ENCODE measurements at regions not wholly inside any gene's neighbourhood (a gene's known extent, or its start where the extent isn't known, plus 50 kb on each side); places are given as distances from the start of the nearest gene placed in this dataset.
"Not testable (repeated sequence)": the region's sequence is repeated elsewhere in the genome, so short reads cannot be mapped to it uniquely, and the experiment has no call there.

DNA sequence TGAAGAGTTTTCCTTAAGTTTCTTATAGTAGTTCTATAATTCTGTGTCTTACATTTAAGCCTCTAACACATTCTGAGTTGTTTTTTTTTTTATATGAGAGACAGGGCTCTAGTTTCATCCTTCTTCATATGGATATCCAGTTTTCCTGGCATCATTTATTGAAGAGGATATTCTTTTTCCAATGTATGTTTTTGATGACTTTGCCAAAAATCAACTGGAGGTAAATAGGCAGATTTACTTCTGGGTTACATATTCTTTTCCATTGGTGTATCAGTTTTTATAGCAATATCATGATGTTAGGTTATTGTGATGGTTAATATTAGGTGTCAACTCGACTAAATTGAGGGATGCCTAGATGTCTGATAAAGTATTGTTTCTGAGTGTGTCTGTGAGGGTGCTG is 650.7 kb upstream of the GRID2 start:
- no peak for DNase-seq

DNA sequence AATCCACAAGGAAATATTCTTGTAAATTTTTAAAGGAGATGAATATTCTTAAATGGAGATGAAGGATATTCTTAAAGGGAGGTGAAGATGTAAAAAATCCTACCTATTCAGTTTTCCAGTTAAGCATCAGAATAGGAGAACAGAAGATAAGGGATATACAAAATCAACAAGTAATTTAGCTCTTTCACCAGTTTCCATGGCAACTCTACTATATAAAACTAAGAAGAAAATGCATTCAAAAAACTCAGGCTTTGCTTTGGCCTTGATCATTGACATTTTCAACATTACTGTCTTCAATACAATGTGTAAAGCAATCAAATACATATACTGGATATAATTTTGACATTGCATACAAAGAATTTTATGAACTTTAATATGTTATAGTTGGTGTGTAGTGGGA is 622.7 kb upstream of the GRID2 start:
- DNase-seq: no peak

DNA sequence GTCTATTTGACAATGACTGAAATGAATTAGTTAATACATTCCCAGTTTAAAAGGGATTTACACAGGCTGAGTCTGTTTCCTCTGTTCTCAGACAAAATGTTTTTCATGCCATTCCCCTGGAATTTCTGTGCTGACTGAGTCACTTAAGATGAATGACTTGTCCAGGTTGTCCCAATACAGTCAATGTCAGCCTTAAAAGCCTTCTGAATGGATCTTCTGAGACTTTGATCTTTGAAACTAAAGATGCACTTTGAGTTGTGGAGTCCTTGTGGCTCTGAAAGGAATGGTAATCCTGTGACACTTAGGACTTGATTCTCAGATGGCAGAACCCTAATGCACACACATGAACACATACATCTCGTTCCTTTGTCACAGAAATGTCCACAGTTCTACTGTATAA is 622.2 kb upstream of the GRID2 start:
- no peak for DNase-seq

DNA sequence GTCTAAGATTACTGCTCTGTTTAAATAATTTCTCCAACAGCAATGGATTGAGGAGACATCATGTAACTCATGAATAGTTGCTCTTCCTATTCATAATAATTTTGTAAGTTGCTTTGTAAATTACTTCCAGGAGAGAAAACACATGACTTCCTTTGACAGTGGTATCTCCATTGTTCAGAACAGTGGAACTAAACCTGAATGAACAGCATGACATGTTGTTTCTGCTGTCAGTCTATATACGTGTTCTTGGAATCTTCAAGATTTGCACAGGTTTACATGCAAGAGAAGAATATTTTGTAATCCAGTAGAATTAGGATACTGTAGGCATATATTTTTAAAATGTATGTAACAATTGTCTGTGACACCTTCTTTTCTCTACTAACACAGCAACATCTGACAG is 618.8 kb upstream of the GRID2 start:
- no peak for DNase-seq

DNA sequence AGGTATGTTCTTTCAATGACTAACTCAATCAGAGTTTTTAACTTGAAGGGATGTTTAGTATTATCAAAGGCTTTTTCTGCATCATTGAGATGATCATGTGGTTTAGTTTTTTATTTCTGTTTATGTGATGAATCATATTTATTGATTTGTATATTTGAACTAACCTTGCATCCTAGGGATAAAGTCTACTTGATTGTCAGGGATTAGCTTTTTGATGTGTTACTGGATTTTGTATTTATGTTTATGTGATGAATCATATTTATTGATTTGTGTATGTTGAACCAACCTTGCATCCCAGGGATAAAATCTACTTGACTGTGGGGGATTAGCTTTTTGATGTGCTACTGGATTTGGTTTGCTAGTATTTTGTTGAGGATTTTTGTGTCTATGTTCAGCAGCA is 615.4 kb upstream of the GRID2 start:
- DNase-seq: no peak

DNA sequence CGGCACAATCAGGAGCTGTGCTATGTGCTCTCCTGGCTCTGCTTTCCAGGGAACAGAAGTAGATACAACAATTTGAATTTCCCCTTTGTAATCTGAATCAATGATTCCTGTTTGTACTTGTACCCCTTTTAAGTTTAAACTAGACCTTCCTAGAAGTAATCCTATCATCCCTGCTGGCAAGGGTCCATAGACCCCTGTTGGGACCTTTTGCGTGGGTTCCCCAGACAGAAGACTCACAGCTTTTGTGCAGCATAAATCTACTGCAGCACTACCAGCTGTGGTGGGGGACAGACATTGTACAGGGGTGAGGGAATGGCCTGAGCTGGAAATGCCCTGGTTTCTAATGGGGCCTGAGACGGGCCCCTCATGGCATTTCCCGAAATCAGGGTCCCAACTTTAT is 604.1 kb upstream of the GRID2 start:
- not testable (repeated sequence) for DNase-seq

DNA sequence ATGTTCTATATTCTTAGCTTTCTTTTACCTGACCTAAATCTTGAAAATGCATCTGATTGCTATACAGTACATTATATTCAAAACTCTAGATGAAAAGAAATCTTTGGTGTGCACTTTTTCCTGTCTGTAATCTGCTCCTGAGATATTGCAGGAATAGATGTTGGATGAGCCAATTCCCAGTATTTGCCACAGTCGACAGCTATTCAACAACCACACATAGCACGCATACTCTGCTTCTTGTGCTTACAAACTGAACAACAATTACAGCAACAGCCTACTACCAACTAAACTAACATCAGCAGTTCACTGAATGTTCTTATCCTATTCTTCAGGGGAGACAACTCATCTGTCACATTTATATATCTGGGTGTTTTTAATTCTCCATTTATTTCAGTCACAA is 573.9 kb upstream of the GRID2 start:
- DNase-seq: no peak

DNA sequence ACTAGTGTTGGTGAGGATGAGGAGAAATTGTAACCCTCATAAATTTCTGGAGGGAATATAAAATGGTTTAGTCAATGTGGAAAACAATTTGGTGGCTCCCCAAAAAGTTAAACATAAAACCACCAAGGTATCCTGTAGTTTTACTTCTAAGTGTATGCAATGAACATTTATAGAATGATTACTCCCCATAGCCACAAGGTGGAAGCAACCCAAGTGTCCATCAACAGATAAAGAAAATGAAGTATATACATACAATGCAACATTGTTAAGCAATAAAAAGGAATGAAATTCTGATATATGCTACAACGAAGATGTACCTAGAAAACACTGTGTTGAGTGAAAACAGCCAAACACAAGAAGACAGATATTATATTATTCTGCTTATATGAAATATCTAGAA is 569.1 kb upstream of the GRID2 start:
- no peak for DNase-seq

DNA sequence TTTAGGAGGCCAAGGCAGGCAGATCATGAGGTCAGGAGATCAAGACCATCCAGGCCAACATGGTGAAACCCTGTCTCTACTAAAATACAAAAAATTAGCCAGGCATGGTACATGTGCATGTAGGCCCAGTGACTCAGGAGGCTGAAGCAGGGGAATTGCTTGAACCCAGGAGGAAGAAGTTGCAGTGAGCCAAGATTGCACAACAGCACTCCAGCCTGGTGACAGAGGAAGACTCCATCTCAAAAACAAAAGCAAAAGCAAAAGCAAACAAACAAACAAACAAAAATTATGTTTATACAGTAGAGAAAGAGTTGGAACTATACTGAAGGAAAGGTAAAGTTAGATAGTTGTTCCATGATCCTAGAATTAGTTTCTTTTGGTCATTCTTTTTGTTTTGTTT is 564.9 kb upstream of the GRID2 start:
- not testable (repeated sequence) for DNase-seq

DNA sequence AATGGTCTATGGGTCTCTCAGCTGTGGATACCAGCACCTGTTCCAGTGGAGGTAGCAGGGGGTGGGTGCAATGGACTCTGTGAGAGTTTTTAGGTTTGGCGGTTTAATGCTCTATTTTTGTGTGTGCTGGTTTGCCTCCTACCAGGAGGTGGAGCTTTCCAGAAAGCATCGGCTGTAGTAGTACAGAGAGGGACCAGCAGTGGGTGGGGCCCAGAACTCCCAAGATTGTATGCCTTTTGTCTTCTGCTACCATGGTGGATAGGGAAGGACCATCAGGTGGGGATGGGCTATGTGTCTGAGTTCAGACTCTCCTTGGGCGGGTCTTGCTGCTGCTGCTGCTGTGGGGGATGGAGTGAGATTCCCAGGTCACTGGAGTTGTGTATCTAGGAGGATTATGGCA is 557.2 kb upstream of the GRID2 start:
- DNase-seq: no peak

DNA sequence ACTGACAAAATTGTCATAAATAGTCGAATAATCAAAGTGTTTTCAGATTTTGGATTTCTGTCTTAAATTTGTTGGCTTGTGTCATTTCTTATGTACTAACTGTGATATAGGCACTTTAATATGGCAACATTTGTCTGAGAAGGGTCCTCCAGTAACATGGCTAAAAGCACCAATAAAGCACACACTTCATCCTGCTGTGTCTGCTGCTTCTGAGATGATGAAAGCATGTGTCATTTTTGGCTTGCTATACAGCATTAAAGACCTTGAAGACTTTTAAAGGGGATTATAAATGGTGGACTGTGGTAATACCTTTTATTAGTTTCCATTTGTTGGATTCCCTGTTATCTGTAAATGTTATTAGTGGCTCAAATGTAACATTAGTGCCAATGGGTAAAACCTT is 551.8 kb upstream of the GRID2 start:
- DNase-seq: no peak

DNA sequence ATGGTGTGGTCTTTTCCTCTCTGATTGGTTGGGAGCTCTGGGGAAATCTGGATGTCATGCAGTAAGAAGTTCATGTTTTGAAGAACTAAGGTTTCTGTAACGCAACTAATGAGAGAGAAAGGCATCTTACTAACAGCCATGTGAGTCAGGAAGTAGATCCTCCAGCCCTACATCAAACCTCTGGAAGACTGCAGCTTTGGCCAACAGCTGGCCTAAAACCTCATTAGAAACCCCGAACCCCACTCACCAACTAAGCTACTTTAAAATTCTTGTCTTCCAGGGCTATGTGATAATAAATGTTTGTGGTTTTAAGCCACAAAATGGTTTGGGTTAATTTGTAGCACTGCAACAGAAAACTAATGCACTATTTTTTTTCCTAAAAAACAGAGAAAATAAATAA is 549.0 kb upstream of the GRID2 start:
- DNase-seq: no peak

DNA sequence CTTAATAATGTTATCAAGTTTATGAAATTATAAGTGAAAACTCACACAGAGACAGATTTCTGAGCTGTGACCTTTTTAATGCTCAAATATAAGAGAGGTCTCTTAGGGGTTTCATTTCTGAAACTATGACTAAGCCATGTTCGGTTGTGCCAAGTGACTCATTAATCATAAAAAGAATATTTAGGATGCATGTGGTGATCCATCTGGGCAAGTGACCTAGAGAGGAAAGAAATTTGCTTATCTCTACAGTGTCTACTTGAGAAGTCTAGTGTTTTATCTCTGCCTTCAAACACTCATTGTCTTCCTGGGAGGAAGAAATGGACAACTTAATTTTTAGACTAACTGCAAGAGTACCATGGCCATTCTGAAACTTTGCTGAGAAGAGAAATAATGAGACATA is 545.3 kb upstream of the GRID2 start:
- no peak for DNase-seq

DNA sequence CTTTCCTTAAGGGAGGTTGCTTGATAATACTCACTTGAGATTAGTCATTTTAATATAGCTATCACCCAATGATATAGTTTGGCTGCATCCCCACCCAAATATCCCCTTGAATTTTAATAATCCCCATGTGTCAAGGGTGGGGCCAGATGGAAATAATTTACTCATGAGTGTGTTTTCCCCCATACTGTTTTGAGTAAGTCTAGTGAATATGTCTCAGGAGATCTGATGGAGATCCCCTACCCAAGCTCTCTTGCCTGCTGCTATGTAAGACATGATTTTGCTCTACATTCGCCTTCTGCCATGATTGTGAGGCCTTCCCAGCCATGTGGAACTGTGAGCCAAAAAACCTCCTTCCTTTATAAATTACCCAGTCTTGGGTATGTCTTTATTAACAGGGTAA is 539.7 kb upstream of the GRID2 start:
- DNase-seq: no peak

DNA sequence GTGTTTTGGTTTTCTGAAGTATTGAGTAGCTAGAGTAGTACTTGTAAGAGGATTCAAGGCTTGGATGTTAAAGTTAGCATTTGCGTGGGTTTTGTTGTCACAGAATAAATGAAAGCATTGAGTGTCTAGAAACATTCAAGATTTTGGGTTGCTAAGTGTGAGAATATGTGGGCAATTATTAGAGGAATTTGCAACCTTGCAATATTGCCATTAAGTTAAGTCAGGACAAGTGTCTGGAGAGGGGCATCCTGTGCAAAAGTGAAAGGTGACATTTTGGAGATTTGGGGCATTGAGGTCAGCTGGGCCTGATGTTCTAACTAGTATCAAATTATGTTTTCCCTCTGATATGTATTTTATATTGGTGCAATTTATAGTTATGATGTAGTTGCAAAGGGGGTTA is 533.9 kb upstream of the GRID2 start:
- DNase-seq: no peak

DNA sequence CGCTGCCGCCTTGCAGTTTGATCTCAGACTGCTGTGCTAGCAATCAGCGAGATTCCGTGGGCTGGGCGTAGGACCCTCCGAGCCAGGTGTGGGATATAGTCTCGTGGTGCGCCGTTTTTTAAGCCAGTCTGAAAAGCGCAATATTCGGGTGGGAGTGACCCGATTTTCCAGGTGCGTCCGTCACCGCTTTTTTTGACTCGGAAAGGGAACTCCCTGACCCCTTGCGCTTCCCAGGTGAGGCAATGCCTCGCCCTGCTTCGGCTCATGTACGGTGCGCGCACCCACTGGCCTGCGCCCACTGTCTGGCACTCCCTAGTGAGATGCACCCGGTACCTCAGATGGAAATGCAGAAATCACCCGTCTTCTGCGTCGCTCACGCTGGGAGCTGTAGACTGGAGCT is 512.1 kb upstream of the GRID2 start:
- not testable (repeated sequence) for DNase-seq

DNA sequence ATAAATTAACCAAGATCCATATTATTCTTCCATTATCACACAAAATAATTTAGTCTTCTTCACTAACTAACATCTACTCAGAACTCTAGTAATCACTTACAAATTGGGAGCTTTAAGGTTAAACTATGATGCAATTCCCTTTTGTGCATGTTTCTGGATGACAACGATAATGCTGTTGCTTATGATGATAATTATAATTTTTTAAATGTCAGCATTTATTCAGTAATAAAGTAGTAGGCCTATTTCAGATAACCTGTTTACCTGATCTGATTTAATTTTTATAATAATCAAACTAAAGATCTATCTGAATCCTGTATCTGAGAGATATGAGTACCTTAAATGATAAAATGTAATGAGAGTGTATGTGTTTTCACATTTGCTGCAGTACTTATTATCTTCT is 507.8 kb upstream of the GRID2 start:
- no peak for DNase-seq

DNA sequence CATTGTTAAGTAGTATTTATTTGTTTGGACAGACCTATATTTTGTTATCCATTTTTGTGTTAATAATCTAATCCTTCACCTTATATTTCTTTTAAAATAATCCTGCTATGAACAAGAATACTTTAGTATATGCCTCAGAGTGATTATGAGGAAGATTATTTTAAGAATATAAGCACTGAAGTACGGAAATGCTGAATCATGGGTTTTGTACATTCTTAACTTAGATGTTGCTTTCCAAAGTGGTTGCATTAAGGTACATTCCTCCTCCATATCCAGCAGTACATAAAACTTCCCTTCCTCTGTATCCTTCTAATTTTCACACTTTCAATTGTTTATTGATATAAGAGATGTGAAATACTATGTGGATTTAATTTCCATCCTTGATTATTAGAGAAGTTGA is 491.4 kb upstream of the GRID2 start:
- no peak for DNase-seq

DNA sequence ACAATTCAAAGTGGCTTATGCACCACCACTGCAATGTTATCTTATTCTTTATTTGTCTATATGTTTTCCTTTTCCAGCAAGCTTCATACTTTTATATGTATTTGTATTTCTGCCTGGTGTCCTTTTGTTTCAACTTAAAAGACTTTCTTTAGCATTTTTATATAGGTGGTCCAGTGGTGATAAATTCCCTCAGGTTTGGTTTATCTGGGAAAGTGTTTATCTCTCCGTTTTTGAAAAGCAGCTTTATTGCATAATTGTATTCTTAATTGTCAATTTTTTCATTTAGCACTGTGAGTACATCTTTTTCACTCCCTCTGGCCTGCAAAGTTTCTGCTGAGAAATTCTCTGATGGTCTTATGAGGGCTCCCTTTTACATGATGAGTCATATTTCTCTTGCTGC is 479.0 kb upstream of the GRID2 start:
- DNase-seq: no peak

DNA sequence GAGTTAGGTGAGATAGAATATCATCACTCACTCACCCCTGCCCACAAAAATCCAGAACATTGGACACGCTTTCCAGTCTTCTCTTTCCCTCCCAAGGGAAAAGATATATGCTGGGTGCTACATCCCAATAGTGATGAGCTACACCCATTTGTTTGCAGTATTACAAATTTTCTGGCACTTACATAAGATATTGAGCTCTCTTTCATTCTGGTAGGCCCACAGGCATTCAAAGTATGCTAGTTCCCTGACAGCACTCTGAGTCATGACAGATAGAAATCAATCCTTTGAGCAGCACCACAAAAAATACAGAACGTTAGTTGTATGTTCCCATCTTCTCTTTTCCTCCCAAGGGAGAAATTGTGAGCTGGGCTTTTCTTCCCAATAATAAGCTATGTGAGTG is 477.6 kb upstream of the GRID2 start:
- DNase-seq: no peak

DNA sequence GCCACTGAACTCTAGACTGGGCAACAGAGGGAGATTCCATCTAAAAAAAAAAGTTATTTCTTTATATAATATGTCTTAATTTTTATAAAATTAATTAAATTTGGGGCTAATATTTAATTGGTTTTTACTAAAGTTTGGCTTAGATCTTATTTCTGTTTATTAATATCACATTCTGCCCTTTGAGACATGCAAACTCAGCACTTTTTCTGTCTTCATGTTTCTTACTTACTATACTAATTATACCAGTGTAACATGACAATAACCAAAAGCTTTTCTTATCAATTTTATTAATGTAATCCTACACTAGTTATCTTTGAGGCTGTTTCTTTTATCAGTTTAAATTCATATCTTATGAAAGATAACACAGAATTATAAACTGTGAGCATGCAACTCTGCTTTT is 475.9 kb upstream of the GRID2 start:
- no peak for DNase-seq

DNA sequence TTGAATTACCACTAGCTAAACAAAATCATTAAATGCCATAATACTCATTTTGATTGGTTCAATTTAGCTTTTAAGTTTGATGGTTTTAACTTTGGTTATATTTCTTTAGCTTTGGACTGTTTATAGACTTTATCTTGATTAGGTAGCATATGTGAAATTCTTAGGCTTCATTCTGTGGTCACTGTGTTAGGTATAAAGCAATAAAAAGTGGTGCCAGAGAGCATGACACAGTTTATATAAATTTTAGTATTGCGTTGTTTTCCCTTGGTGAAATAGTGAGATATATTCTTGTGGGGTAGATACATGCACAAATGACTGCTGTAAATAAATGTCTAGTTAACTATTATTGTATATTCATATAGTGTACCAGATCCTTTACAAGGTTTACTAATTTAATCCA is 474.2 kb upstream of the GRID2 start:
- DNase-seq: no peak

DNA sequence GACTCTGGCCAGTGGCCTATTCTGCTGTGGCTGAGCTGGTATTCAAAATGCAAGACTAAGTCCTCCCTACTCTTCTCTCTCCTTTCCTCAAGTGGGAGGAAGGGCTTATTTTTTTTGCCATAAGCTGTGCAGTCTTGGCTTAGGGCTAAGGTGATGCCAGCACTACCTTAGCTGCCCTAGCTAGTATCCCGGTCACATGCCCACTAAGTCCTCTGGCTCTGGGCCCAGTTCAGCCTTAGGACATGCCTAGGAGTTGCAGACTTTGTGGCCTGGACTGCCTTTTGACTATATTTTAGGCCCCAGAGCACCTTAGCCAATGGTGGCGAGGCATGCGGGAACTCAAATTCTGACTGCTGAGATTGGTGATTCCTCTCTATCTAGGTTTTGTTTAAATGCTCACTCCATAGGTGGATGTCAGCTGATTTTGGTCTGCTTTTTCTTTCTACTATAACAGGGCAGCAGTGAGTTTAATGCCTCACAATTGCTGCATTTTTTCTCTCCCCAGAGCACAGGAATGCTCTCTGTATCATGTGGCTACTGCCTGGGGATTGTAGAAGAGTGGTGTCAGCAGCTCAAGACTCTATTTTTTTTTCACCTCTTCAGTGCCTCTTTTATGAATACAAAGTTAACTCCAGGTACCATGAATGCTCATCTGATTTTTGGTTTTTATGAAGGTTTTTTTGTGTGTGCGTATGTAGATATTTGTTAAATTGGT is 472.9 kb upstream of the GRID2 start:
- DNase-seq: no peak

DNA sequence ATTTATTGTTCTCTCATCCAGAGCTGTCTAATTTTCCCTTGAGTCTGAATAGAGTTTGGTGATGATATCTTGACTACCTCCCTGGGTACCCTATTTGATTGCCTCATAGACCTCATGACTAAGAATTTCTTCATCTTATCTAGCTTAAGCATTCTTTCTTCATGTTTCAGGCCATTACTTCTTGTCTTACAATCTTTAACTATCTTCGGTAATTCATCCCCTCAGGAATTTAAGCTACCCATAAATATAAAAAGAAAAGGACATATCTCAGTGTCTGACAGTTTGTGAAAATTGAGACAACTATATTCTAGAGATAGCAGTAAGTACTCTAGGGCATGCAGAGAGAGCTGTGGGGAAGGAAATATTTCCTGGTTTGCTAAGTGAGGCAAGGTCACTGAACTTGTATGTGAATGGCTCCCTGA is 466.1 kb upstream of the GRID2 start:
- DNase-seq: no peak

DNA sequence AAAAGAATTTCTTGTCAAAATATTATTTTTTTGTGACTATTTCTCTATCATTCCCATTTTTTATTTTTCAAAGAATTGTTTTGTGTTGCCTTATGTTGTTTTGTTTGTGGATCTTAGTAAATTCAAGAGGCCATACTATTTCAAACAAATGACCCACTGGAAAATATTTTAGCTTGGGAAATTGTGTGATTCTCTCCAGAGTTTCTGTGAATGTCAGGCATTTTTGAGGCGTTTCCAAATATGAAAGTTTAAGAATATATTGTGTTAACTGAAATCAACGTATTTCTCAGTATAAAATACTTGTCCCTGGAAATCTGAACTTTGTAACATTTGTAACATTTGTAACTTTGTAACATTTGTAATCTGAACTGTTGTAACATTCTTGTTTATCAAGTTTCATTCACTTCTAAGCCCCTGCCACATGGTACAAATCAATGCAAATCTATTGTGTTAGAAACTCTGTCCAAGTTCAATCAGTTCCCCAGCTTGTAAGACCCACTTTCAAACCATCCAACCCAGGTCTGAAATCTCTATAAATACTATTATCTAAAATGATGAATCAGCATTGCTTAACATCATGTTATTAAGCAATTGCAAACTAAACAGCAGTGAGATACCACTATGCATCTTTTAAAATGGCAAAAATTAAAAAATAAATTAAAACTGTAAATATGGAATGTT is 465.4 kb upstream of the GRID2 start:
- no peak for DNase-seq
